ENCODE measurements at regions not wholly inside any gene's neighbourhood (a gene's known extent, or its start where the extent isn't known, plus 50 kb on each side); places are given as distances from the start of the nearest gene placed in this dataset.
"Not testable (repeated sequence)": the region's sequence is repeated elsewhere in the genome, so short reads cannot be mapped to it uniquely, and the experiment has no call there.

DNA sequence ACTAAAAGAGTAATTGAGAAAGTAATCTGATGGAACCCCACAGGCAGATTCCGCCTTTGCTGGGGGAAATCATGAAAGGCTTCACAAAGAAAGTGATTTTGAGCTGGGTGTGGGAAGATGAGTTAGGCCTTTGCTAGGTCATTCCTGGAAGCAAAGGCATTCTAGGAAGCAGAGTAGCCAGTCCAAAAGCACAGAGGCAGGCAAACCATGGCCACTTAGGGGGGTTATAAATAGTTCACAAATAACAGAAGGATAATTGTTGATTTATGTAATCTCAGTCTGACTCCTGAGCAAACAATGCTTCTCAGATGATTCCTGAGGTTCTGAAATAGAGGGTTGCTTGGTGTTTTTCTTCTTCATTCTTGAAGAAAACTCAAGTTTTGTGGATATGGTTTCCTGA lies 576.3 kb downstream of the NTRK3 start:
- H3K27me3 ChIP-seq (ENCODE audit: control insufficient read depth in 1 of 2, insufficient read depth in 2 of 2, low read length in 2 of 2) = peaks cover 0 to 3% of the 10 kb centered on the region in 2 donors
- H3K36me3 ChIP-seq (ENCODE audit: control insufficient read depth in 2 of 2, insufficient read depth in 2 of 2, low read length in 2 of 2) = no peaks in the 10 kb centered on the region
- no peak overlapping the region for H3K9ac ChIP-seq (ENCODE audit: low read length in 2 of 2)
- no peaks in the 10 kb centered on the region for H3K9me3 ChIP-seq (ENCODE audit: control insufficient read depth in 2 of 2, low read length in 2 of 2)
- H3K4me3 ChIP-seq (ENCODE audit: low read length in 2 of 2) = no peak overlapping the region
- no peaks in the 10 kb centered on the region for H3K4me1 ChIP-seq (ENCODE audit: control insufficient read depth, insufficient read depth, low read length)
- H3K27ac ChIP-seq (ENCODE audit: low read length) = no peak overlapping the region

DNA sequence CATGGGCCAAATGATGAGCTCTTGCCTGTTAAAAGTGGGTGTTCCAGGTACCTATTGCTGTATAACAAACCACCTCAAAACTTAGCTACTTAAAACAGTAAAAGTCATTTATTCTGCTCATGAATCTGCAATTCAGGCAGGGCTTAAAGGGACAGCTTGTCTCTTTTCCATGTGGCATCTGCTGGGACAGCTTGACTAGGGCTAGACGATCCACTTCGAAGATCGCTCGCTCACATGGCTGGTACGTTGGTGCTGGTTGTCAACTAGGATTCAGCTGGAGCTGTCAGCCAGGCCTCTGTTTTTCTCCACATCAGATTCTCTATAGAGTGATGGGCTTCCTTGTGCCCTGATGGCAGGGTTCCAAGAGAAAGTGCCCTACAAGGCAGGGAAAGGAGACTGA lies 581.3 kb downstream of the NTRK3 start:
- Histone ChIP-seq H3K36me3 (ENCODE audit: control insufficient read depth in 2 of 2, insufficient read depth in 2 of 2, low read length in 2 of 2) (no peaks in the 10 kb centered on the region), H3K4me1 (ENCODE audit: control insufficient read depth, insufficient read depth, low read length) (no peaks in the 10 kb centered on the region), H3K27me3 (ENCODE audit: control insufficient read depth in 1 of 2, insufficient read depth in 2 of 2, low read length in 2 of 2) (no peaks in the 10 kb centered on the region), H3K9ac (ENCODE audit: low read length in 2 of 2) (no peak overlapping the region), H3K4me3 (ENCODE audit: low read length in 2 of 2) (no peak overlapping the region), H3K9me3 (ENCODE audit: control insufficient read depth in 2 of 2, low read length in 2 of 2) (no peaks in the 10 kb centered on the region), H3K27ac (ENCODE audit: low read length) (no peak overlapping the region)

DNA sequence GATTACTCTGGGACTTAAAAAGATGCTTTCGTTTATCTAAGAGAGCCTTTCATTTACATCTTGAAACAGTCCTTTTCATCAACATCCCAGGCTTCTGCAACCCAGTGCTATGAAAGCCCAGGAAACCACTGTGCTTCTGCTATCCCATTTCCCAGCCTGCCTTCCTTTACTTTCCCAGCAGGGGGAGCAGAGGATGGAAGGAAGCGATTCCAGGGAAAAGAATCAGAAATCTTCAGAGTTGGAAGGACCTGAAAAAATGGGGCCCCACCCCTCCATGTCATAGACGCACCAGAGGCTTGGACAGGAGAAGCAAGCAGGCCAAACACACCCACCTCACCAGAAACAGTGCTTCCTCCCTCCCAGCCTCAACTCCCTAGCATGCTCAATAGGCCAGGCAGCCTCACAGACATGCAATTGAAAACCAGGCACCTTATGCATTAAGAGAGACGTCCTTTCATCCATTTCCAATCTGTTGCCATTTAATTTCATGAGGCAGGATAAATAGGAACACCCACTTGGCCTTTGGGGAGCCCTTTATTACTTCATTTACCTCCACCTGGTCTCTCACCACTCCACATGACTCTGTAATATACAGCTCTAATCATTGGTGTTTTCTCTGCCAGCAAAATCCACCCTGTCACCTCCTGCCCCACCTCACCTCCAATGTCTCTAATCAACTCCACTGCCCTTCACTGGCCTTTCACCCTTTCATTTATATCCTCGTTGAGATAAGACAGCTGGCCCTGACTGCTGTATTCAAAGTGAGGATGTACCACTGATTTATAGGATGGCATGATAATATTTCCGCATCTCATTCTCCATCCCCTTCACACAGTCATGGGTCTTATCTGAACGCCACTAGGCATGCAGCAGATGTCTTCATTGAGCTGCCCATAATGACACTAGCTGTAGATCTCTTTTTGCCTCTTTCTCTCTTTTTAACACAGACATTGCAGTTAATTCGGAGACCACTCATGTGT lies 583.9 kb downstream of the NTRK3 start:
- no peaks in the 10 kb centered on the region for H3K27me3 ChIP-seq (ENCODE audit: control insufficient read depth in 1 of 2, insufficient read depth in 2 of 2, low read length in 2 of 2)
- H3K4me3 ChIP-seq (ENCODE audit: low read length in 2 of 2) = no peak overlapping the region
- H3K9ac ChIP-seq (ENCODE audit: low read length in 2 of 2) = no peak overlapping the region
- no peak overlapping the region for H3K27ac ChIP-seq (ENCODE audit: low read length)
- no peaks in the 10 kb centered on the region for H3K9me3 ChIP-seq (ENCODE audit: control insufficient read depth in 2 of 2, low read length in 2 of 2)
- no peaks in the 10 kb centered on the region for H3K4me1 ChIP-seq (ENCODE audit: control insufficient read depth, insufficient read depth, low read length)
- H3K36me3 ChIP-seq (ENCODE audit: control insufficient read depth in 2 of 2, insufficient read depth in 2 of 2, low read length in 2 of 2) = no peaks in the 10 kb centered on the region

DNA sequence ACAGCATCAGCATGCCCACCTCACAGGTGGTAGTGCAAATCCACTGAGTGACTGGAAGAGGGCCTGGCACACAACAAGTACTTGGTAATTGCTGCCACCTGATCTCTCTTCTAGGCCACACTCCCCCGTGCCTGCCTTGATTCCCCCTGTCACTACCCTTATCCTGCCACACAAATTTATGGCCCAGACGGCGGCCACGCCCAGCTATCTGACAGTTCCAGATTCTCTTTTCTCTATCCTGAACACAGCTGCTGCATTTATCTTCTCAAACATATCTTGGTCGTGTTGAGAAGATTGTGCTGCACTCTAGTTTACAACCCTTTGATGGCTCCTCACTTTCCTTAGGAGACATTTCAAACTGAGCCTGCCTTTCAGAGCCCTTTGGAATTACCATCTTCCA lies 585.2 kb downstream of the NTRK3 start:
- no peaks in the 10 kb centered on the region for H3K36me3 ChIP-seq (ENCODE audit: control insufficient read depth in 2 of 2, insufficient read depth in 2 of 2, low read length in 2 of 2)
- no peaks in the 10 kb centered on the region for H3K9me3 ChIP-seq (ENCODE audit: control insufficient read depth in 2 of 2, low read length in 2 of 2)
- no peak overlapping the region for H3K27ac ChIP-seq (ENCODE audit: low read length)
- no peaks in the 10 kb centered on the region for H3K27me3 ChIP-seq (ENCODE audit: control insufficient read depth in 1 of 2, insufficient read depth in 2 of 2, low read length in 2 of 2)
- H3K9ac ChIP-seq (ENCODE audit: low read length in 2 of 2) = no peak overlapping the region
- H3K4me1 ChIP-seq (ENCODE audit: control insufficient read depth, insufficient read depth, low read length) = no peaks in the 10 kb centered on the region
- no peak overlapping the region for H3K4me3 ChIP-seq (ENCODE audit: low read length in 2 of 2)

DNA sequence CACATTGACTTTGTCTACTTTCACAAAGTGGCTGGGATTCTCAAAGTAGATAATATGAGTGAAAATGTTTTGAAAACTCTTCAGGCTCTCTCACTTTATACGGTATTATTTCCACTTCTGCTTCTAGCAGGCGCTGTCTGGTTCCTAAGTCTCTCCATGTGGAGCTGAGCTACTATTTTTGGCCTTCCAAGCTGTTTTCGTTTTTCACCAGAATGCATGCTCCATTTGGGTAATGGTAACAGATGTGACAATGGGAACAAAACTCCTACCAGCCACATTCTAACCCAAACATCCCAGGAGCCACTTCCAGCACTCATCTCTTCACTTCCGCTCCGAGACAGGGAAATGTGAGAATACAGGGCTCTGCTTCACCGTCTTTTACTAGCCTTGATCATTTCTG lies 586.7 kb downstream of the NTRK3 start:
- no peaks in the 10 kb centered on the region for H3K36me3 ChIP-seq (ENCODE audit: control insufficient read depth in 2 of 2, insufficient read depth in 2 of 2, low read length in 2 of 2)
- H3K27ac ChIP-seq (ENCODE audit: low read length) = no peak overlapping the region
- H3K9me3 ChIP-seq (ENCODE audit: control insufficient read depth in 2 of 2, low read length in 2 of 2) = no peaks in the 10 kb centered on the region
- no peaks in the 10 kb centered on the region for H3K4me1 ChIP-seq (ENCODE audit: control insufficient read depth, insufficient read depth, low read length)
- no peak overlapping the region for H3K9ac ChIP-seq (ENCODE audit: low read length in 2 of 2)
- H3K4me3 ChIP-seq (ENCODE audit: low read length in 2 of 2) = no peak overlapping the region
- no peaks in the 10 kb centered on the region for H3K27me3 ChIP-seq (ENCODE audit: control insufficient read depth in 1 of 2, insufficient read depth in 2 of 2, low read length in 2 of 2)

DNA sequence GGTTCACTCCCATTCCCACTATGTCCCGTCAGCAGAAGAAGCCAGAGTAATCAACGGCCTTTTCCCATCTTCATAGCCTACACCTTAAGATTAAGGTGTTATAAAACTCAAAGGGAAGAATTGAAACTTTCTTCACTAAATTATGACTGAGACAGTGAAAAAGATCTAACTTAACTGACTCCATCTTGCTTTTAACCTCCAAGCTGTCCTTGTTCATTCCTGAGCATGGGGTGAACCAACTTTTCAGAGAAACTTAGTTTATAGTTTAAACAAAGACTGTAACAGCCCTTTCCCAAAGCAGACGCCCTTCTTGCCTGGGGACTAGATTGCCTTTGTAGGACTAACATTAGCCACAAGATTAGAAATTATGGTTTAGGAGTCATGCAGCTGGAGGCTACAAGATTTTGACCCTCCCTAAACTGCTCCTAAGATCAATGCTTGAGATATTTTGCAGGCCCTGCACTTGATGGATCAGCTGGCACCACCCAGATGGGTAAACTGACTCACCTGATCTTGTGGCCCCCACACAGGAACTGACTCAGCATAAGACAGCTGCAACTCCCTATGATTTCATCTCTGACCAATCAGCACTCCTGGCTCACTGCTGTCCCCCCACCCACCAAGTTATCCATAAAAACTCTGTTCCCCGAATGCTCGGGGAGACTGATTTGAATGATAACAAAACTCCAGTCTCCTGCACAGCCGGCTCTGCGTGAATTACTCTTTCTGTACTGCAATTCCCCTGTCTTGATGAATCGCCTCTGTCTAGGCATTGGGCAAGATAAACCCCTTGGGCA lies 587.6 kb downstream of the NTRK3 start:
- not testable (repeated sequence) for H3K27me3 ChIP-seq (ENCODE audit: control insufficient read depth in 1 of 2, insufficient read depth in 2 of 2, low read length in 2 of 2); H3K9ac ChIP-seq (ENCODE audit: low read length in 2 of 2); H3K4me1 ChIP-seq (ENCODE audit: control insufficient read depth, insufficient read depth, low read length); H3K36me3 ChIP-seq (ENCODE audit: control insufficient read depth in 2 of 2, insufficient read depth in 2 of 2, low read length in 2 of 2); H3K9me3 ChIP-seq (ENCODE audit: control insufficient read depth in 2 of 2, low read length in 2 of 2); H3K27ac ChIP-seq (ENCODE audit: low read length); H3K4me3 ChIP-seq (ENCODE audit: low read length in 2 of 2)

DNA sequence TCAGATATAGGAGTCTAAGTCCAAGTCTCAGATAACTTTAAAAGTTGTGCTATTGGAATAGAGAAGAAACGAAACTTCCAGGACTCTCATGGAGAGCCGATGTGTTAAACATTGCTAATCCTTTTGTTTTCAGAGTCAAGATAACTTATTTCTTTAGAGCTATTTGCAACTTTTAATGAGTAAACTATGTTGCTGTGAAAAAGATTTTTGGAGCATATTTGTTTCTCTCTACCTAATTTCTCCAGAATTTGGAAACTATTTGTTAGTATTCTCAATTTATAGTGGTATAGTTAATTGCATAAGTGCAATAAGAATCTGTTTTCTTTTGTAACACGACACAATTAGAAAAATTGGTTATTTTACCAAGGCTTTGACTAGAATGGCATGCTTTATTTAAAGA lies 588.9 kb downstream of the NTRK3 start:
- no peak overlapping the region for H3K4me3 ChIP-seq (ENCODE audit: low read length in 2 of 2)
- no peaks in the 10 kb centered on the region for H3K4me1 ChIP-seq (ENCODE audit: control insufficient read depth, insufficient read depth, low read length)
- no peaks in the 10 kb centered on the region for H3K36me3 ChIP-seq (ENCODE audit: control insufficient read depth in 2 of 2, insufficient read depth in 2 of 2, low read length in 2 of 2)
- peaks cover 0 to 5% of the 10 kb centered on the region in 2 donors for H3K9me3 ChIP-seq (ENCODE audit: control insufficient read depth in 2 of 2, low read length in 2 of 2)
- H3K27ac ChIP-seq (ENCODE audit: low read length) = no peak overlapping the region
- no peak overlapping the region for H3K9ac ChIP-seq (ENCODE audit: low read length in 2 of 2)
- no peaks in the 10 kb centered on the region for H3K27me3 ChIP-seq (ENCODE audit: control insufficient read depth in 1 of 2, insufficient read depth in 2 of 2, low read length in 2 of 2)

DNA sequence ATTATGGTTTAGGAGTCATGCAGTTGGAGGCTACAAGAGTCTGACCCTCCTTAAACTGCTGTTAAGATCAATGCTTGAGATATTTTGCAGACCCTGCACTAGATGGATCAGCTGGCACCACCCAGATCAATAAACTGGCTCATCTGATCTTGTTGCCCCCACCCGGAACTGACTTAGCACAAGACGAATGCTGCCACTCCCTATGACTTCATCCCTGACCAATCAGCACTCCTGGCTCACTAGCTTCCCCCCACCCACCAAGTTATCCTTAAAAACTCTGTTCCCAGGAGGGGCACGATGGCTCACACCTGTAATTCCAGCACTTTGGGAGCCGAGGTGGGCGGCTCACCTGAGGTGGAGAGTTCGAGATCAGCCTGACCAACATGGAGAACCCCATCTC lies 594.0 kb downstream of the NTRK3 start:
- H3K27me3 ChIP-seq (ENCODE audit: control insufficient read depth in 1 of 2, insufficient read depth in 2 of 2, low read length in 2 of 2) = no peaks in the 10 kb centered on the region
- no peak overlapping the region for H3K9ac ChIP-seq (ENCODE audit: low read length in 2 of 2)
- no peak overlapping the region for H3K27ac ChIP-seq (ENCODE audit: low read length)
- no peak overlapping the region for H3K4me3 ChIP-seq (ENCODE audit: low read length in 2 of 2)
- H3K9me3 ChIP-seq (ENCODE audit: control insufficient read depth in 2 of 2, low read length in 2 of 2) = peaks cover 0 to 5% of the 10 kb centered on the region in 2 donors
- H3K36me3 ChIP-seq (ENCODE audit: control insufficient read depth in 2 of 2, insufficient read depth in 2 of 2, low read length in 2 of 2) = no peaks in the 10 kb centered on the region
- H3K4me1 ChIP-seq (ENCODE audit: control insufficient read depth, insufficient read depth, low read length) = no peaks in the 10 kb centered on the region

DNA sequence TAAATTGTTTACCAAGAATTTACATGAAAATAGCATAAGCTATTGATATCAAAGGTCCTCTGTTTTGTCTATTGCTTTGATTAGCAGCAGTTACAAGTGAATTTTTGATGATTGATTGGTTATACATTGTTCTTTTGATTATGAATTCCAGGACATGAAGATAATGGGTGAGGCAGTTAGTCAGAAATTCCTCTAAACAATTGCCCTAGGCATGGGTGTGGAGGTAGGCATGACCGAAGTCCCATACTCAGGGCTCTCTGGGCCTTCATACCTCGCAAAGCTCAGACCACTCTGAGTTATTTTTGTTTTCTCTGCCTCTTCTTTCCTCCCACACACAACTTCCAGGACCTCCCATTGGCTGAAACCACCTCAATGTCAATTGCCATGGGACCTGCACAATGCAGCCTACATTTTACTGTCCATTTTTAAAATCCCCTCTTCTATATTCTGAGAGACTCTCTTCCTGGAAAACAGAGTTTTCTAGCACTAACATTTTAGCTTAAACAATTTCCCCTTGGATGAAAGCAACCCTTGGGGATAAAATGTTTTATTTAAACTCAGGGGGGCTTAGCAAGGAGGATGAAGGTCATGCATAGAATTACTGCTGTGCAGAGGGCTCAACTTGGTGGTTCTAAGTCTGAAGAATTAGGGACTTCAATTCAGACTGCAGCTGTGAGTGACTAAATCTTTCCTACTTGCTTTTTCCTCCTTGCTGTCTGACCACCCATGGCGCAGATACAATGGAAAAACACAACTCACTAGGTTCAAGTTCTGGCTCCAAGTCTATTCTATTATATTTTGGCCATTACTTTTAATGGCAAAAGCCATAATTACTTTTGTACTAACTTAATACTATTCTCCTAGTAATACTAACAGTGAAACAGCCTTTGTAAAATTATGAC lies 594.8 kb downstream of the NTRK3 start:
- Histone ChIP-seq H3K27me3 (ENCODE audit: control insufficient read depth in 1 of 2, insufficient read depth in 2 of 2, low read length in 2 of 2) (no peaks in the 10 kb centered on the region), H3K27ac (ENCODE audit: low read length) (no peak overlapping the region), H3K36me3 (ENCODE audit: control insufficient read depth in 2 of 2, insufficient read depth in 2 of 2, low read length in 2 of 2) (no peaks in the 10 kb centered on the region), H3K9me3 (ENCODE audit: control insufficient read depth in 2 of 2, low read length in 2 of 2) (peaks cover 0 to 5% of the 10 kb centered on the region in 2 donors), H3K9ac (ENCODE audit: low read length in 2 of 2) (no peak overlapping the region), H3K4me1 (ENCODE audit: control insufficient read depth, insufficient read depth, low read length) (no peaks in the 10 kb centered on the region), H3K4me3 (ENCODE audit: low read length in 2 of 2) (no peak overlapping the region)
